Suprapubic skin (tissue), 4 donors: ENCODE measurements at regions not wholly inside any gene's neighbourhood (a gene's known extent, or its start where the extent isn't known, plus 50 kb on each side); places are given as distances from the start of the nearest gene placed in this dataset.

Source experiments
- DNase-seq, 2 donors: peaks; one replicate each; pipeline ENCODE4 v3.0.0-alpha.2; 2019; ENCODE audit warnings: low spot score in 2 of 2
- H3K27ac ChIP-seq: fragments of 200-600 bp; sonication (generic); one replicate; pipeline ENCODE4 v1.5.1; 2019
- H3K27me3 ChIP-seq: fragments of 200-600 bp; sonication (generic); one replicate; pipeline ENCODE4 v1.5.1; 2019
- H3K36me3 ChIP-seq: fragments of 200-600 bp; sonication (generic); one replicate; pipeline ENCODE4 v1.5.1; 2019
- H3K4me1 ChIP-seq: fragments of 200-600 bp; sonication (generic); one replicate; pipeline ENCODE4 v1.5.1; 2019
- H3K4me3 ChIP-seq: fragments of 200-600 bp; sonication (generic); one replicate; pipeline ENCODE4 v1.5.1; 2019; ENCODE audit warnings: mild to moderate bottlenecking
- H3K9me3 ChIP-seq: fragments of 200-600 bp; sonication (generic); one replicate; pipeline ENCODE4 v1.5.1; 2019
- EP300 ChIP-seq: sonication (generic); formaldehyde crosslinking; IDR thresholded peaks from one replicate; pipeline ENCODE4 v1.6.1; 2017; ENCODE audit warnings: antibody characterized with exemption
- POLR2A ChIP-seq, 2 donors: fragments of 450-650 bp; IDR thresholded peaks; one replicate each; pipeline ENCODE4 v1.6.1; 2017; ENCODE audit warnings: antibody characterized with exemption in 2 of 2, mild to moderate bottlenecking in 2 of 2, moderate library complexity in 2 of 2
- POLR2AphosphoS5 ChIP-seq, 3 donors: sonication (generic); formaldehyde crosslinking; IDR thresholded peaks; one replicate each; pipeline ENCODE4 v1.6.1; 2017; ENCODE audit warnings: antibody characterized with exemption in 3 of 3
- WGBS: methylation state at CpG from one replicate; pipeline ENCODE4 v1.1.5; 2018; 5-methylcytosine and 5-hydroxymethylcytosine counted together
- TF ChIP-seq, protein P1 (sequence below), 2 donors: fragments of 200-600 bp in 1 of 2; fragments of 450-650 bp in 1 of 2; sonication (generic) in 1 of 2; IDR thresholded peaks; one replicate each; pipeline ENCODE4 v1.5.1; 2016 to 2019; ENCODE audit warnings: antibody characterized with exemption in 2 of 2, mild to moderate bottlenecking in 1 of 2, moderate library complexity in 1 of 2

DNA sequence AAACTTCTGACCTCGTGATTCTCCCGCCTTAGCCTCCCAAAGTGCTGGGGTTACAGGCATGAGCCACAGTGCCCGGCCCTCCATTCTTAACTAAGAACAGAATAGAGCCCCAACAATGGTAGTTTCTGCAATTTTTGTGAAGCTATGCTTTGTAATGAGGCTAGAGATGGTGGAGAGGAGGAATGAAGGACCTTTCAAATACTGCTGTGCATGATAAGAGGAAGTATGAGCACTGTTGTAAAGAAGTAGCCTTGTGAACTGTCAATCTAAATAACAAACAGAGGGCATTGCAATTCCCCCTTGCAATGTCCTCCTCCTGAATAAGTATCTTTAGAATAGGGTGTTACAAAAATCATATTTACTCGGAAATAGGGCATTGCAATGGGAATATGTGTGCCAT is 70.2 kb downstream of the EVX1 start:
- peaks cover 3% of the 10 kb centered on the region for H3K27me3 ChIP-seq
- H3K4me1 ChIP-seq: no peaks in the 10 kb centered on the region
- H3K4me3 ChIP-seq: no peak overlapping the region
- H3K36me3 ChIP-seq: no peaks in the 10 kb centered on the region
- TF ChIP-seq POLR2A (IDR thresholded peaks at IDR 0.05): no peak
- DNase-seq: no peak
- 85% methylated on average over 4 of the region's 4 CpGs for WGBS
- no peak overlapping the region for H3K27ac ChIP-seq
- H3K9me3 ChIP-seq: no peaks in the 10 kb centered on the region

DNA sequence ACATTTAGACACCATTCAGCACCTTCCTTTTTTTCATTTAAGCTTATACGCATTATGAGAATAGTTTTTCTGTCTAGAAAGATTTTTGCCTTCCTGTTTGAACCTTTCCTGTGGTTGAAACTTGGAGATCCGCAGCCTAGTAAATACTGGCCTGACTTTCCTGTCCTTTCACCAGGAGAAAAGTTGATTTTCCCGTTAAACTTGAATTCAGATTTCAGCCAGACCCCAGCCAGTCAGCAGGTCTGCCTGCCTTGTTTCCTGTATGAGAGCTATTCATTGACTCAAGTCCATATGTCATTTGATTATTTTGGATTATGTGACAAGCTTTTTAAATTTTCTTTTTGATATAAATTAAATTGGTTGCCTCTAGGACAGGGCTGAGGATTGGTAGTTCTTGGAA is 71.5 kb downstream of the EVX1 start:
- no peak for DNase-seq
- no peaks in the 10 kb centered on the region for H3K9me3 ChIP-seq

DNA sequence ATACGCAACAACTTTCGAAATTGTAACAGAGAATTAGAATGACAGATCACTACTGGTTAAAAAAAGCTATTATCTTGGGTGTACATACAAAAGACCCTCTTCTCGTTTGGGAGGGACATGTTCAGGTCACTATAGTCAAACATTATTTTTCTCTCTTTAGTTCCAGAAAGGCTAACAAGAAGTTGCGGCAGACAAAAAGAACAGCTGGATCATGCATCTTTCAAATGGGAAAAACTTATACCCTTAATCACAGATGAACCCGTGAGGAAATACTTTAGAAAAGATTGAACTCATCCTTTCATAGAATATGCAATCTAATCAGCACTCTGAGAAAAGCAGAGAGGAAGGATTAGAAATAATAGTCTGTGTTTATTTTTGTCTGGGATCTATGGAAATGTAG is 72.5 kb downstream of the EVX1 start:
- Histone ChIP-seq H3K36me3 (no peaks in the 10 kb centered on the region), H3K27me3 (peaks cover 3% of the 10 kb centered on the region), H3K4me3 (no peak overlapping the region), H3K27ac (no peak overlapping the region), H3K4me1 (no peaks in the 10 kb centered on the region), H3K9me3 (no peaks in the 10 kb centered on the region)
- DNase-seq: no peak
- no peak for TF ChIP-seq EP300
- no peak for TF ChIP-seq POLR2AphosphoS5 (IDR thresholded peaks at IDR 0.05)
- TF ChIP-seq, protein P1, sequence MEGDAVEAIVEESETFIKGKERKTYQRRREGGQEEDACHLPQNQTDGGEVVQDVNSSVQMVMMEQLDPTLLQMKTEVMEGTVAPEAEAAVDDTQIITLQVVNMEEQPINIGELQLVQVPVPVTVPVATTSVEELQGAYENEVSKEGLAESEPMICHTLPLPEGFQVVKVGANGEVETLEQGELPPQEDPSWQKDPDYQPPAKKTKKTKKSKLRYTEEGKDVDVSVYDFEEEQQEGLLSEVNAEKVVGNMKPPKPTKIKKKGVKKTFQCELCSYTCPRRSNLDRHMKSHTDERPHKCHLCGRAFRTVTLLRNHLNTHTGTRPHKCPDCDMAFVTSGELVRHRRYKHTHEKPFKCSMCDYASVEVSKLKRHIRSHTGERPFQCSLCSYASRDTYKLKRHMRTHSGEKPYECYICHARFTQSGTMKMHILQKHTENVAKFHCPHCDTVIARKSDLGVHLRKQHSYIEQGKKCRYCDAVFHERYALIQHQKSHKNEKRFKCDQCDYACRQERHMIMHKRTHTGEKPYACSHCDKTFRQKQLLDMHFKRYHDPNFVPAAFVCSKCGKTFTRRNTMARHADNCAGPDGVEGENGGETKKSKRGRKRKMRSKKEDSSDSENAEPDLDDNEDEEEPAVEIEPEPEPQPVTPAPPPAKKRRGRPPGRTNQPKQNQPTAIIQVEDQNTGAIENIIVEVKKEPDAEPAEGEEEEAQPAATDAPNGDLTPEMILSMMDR (IDR thresholded peaks at IDR 0.05): no peak
- TF ChIP-seq POLR2A (IDR thresholded peaks at IDR 0.05): no peak
- WGBS: 84% methylated on average over 5 of the region's 5 CpGs

More for the DNA sequence above, 71.5 kb downstream of the EVX1 start:
- Histone ChIP-seq H3K27ac (no peak overlapping the region), H3K4me3 (no peak overlapping the region), H3K36me3 (no peaks in the 10 kb centered on the region), H3K4me1 (no peaks in the 10 kb centered on the region), H3K27me3 (peaks cover 3% of the 10 kb centered on the region)
- 31% methylated on average over 3 of the region's 3 CpGs for WGBS
- TF ChIP-seq, protein P1 (IDR thresholded peaks at IDR 0.05): no peak
- TF ChIP-seq POLR2AphosphoS5 (IDR thresholded peaks at IDR 0.05) (no peak), EP300 (no peak), POLR2A (IDR thresholded peaks at IDR 0.05) (no peak)

DNA sequence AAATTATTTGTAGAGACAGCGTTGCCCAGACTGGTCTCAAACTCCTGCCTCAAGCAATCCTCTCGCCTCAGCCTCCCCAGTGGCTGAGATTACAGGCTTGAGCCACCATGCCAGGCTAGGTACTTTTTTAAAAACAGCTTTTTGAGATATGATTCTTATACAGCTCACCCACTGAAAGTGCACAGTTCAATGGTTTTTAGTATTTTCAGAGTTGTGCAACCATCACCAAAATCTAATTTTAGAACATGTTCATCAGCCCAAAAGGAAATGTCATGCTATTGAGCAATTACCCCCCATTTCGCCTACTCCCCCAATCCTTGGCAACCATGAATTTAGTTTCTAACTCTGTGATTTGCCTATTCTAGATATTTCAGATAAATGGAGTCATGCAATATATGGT is 73.7 kb downstream of the EVX1 start:
- WGBS: 47% methylated on average over 3 of the region's 3 CpGs
- Histone ChIP-seq H3K4me3 (no peak overlapping the region), H3K27ac (no peak overlapping the region), H3K9me3 (no peaks in the 10 kb centered on the region), H3K36me3 (no peaks in the 10 kb centered on the region), H3K4me1 (no peaks in the 10 kb centered on the region), H3K27me3 (peaks cover 3% of the 10 kb centered on the region)
- no peak for DNase-seq
- no peak for TF ChIP-seq EP300
- TF ChIP-seq POLR2AphosphoS5 (IDR thresholded peaks at IDR 0.05): no peak
- TF ChIP-seq POLR2A (IDR thresholded peaks at IDR 0.05): no peak
- TF ChIP-seq, protein P1 (IDR thresholded peaks at IDR 0.05): no peak

DNA sequence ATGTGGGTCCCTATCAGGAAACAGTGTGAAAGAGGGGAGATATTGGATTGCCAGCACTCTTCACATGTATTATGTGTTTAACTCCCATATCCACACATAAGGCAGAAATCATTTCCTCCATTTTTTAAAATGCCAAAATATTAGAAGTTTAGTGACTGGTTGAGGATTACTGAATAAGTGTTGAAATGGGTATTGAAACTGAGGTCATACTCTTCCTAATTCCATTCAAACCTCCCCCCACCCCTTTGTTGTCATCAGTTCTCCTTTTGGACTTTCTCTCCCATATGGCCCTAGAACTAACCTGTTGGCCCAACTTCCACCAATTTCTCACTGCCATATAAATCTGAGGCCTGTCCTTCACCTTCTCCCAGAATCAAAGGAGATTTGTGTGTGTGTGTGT is 81.6 kb downstream of the EVX1 start:
- TF ChIP-seq, protein P1 (IDR thresholded peaks at IDR 0.05): no peak
- TF ChIP-seq POLR2A (IDR thresholded peaks at IDR 0.05) (no peak), POLR2AphosphoS5 (IDR thresholded peaks at IDR 0.05) (no peak), EP300 (no peak)
- no peak overlapping the region for H3K27ac ChIP-seq
- no peaks in the 10 kb centered on the region for H3K9me3 ChIP-seq
- no peak overlapping the region for H3K4me3 ChIP-seq
- H3K27me3 ChIP-seq: no peaks in the 10 kb centered on the region
- H3K36me3 ChIP-seq: no peaks in the 10 kb centered on the region
- H3K4me1 ChIP-seq: no peaks in the 10 kb centered on the region
- DNase-seq: no peak

DNA sequence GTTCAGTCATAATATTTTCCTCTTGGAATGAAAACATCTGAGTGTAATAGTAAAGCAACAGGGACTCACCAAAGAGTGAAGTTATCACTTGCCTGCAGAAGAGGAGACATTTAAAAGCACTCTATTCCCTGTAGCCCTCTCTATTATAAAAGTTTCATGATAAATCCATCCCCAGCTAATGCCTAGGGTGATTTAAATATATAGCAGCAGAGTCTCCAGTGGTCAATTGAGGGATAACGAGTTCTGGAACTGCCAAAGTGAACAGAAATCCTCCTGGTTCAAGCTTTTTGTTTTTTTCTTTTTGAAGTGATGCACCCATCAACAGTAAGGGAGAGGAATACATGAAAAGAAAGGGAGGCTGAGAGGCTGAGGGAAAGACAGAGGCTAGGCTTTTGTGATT is 87.3 kb downstream of the EVX1 start:
- no peak for DNase-seq
- WGBS: 21% methylated on average over 1 of the region's 1 CpG

More for the DNA sequence above, 87.3 kb downstream of the EVX1 start:
- Histone ChIP-seq H3K4me1 (no peaks in the 10 kb centered on the region), H3K9me3 (peaks cover 4% of the 10 kb centered on the region), H3K27ac (no peak overlapping the region), H3K27me3 (no peaks in the 10 kb centered on the region), H3K36me3 (no peaks in the 10 kb centered on the region), H3K4me3 (no peak overlapping the region)
- TF ChIP-seq, protein P1 (IDR thresholded peaks at IDR 0.05): no peak
